ENCODE measurements at regions not wholly inside any gene's neighbourhood (a gene's known extent, or its start where the extent isn't known, plus 50 kb on each side); places are given as distances from the start of the nearest gene placed in this dataset.

DNA sequence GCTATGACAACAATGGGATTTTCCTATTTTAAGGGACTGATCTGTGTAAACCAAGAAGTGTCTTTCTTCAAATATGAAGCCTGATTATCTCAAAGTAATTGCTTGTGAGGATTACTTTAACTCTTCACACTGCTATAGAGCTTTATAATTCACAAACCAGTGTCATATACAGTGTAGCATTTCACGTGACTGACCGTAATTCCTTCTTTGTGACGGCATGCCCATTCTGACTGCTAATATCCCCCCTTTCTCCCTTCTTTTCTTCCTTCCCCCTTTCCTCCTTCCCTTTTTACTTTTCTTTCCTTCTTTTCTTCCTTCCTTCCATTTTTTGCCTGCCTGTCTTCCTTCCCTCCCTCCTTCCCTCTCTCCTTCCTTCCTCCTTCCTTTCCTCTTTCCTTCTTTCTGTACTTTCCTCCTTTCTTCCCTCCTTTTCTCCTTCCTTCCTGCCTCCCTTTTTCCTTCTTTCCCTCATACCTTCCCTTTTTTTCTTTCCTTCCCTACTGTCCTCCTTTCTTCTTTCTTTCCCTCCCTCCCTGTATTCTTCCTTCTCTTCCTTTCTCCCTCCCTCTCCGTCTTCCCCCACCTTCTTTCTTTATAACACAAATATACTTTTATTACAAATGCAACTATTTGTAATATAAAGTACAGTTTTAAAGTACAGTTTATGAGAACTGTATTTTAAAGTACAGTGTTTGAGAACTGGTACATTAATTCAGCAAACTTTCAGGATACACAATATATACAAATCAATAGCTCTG, 75.0 kb upstream of the EXOC2 start:
- no peak for DNase-seq (ENCODE audit: low spot score)
- H3K4me3 ChIP-seq, result no peak overlapping the region
- TF ChIP-seq, protein P1, sequence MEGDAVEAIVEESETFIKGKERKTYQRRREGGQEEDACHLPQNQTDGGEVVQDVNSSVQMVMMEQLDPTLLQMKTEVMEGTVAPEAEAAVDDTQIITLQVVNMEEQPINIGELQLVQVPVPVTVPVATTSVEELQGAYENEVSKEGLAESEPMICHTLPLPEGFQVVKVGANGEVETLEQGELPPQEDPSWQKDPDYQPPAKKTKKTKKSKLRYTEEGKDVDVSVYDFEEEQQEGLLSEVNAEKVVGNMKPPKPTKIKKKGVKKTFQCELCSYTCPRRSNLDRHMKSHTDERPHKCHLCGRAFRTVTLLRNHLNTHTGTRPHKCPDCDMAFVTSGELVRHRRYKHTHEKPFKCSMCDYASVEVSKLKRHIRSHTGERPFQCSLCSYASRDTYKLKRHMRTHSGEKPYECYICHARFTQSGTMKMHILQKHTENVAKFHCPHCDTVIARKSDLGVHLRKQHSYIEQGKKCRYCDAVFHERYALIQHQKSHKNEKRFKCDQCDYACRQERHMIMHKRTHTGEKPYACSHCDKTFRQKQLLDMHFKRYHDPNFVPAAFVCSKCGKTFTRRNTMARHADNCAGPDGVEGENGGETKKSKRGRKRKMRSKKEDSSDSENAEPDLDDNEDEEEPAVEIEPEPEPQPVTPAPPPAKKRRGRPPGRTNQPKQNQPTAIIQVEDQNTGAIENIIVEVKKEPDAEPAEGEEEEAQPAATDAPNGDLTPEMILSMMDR (IDR thresholded peaks at IDR 0.05), result no peak
- H3K27ac ChIP-seq, result no peak overlapping the region

DNA sequence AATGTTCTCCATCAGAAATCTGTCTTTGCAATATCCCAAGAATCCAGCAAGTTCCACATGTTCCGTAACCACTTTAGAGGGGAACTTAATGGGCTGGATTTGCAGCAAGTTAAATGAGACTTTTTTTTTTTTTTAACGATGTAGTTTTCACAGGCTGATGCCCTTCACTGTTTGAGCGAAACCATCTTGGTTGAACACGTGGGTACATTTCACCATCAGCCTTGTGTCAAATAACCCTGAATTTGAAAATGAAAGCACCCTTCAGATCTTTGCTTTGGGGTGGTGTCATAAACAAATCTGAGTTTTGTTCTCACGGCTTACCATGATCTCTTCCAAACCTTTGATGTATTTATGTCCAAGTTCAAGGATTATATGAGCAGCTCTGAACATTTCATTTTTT, 73.7 kb upstream of the EXOC2 start:
- Histone ChIP-seq H3K27ac (no peak overlapping the region), H3K4me3 (no peak overlapping the region)
- TF ChIP-seq, protein P1 (IDR thresholded peaks at IDR 0.05), result no peak
- no peak for DNase-seq (ENCODE audit: low spot score)

DNA sequence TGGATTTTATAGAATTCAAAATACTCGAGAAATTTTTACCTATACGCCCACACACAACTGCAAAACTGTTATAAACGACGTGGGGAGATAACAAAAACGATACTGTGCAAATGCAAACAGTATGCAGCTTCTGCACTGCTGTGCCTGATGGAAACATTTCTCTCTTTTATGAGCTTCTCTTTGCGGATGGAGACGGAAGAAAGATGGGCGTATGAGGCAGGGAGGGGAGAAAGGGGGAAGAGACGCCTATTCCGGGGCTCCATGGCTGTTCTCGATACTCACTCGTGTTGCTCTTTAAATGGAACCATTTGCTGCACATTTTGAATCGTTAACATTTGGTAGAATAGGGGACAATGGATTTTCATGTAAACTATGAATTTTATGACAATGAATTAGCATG, 69.1 kb upstream of the EXOC2 start:
- DNase-seq (ENCODE audit: low spot score), result no peak
- Histone ChIP-seq H3K27ac (no peak overlapping the region), H3K4me3 (no peak overlapping the region)
- TF ChIP-seq, protein P1 (IDR thresholded peaks at IDR 0.05), result no peak

DNA sequence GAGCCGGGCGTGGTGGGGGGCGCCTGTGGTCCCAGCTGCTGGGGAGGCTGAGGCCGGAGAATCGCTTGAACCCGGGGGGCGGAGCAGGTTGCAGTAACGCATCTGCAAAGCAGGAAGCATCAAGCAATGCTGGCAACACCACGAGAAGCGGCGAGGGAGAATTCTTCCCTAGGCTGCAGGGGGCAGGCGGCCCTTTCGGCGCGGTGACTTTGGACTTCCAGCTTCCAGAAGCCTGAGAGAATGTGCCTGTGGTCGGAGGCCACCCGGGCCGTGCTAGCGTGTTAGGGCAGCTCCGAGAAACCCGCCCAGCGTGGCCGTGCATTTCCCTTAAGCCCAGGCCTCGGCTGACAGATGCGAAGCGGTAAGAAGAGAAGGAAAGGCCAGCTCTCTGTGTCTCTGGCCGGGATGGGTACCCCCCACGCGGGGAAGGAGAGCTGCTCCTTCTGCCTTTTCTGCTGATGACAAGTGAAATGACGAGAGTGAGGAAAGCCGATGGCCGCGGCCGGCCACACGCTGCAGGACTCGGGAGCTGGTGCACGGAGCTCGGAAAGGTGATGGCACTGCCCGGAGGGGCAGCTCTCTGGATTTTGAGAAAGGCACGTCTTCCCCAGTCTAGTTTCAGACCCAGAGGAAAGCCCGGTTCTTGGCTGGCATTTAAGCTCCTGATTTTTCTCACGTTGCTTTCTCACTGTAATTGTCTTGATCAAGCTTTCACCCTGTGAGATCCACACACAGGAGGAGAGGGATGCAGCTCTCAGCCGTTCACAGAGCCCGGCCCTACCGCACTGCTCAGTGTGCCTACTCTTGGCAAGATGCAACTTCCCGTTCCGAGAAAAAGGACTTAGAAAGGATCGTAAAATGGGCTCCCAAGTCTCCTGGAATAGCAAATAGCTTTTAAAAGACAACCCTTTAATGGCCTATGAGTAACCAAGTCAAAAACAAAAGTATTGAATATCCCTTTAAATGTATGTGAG, 68.3 kb upstream of the EXOC2 start:
- DNase-seq (ENCODE audit: low spot score), result no peak
- H3K4me3 ChIP-seq, result no peak overlapping the region

DNA sequence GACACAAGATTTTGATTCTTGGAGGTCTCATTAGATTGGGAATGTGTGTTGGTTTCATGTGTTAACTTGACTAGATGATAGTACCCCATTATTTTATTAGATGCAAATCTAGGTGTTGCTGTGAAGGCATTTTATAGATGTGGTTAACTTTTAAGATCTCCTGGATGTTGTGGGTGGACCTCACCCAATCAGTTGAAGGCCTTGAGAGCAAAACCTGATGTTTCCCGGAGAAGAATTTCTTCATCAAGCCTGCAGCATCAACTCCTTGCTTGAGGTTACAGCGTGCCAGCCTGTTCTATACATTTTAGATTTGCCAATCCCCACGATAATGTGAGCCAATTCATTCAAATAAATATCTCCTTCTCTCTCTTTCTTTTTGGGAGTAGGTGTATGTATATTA, 66.8 kb upstream of the EXOC2 start:
- TF ChIP-seq, protein P1 (IDR thresholded peaks at IDR 0.05), result no peak
- DNase-seq (ENCODE audit: low spot score), result no peak
- Histone ChIP-seq H3K4me3 (no peak overlapping the region), H3K27ac (no peak overlapping the region)

More for the DNA sequence above, 68.3 kb upstream of the EXOC2 start:
- TF ChIP-seq, protein P1 (IDR thresholded peaks at IDR 0.05), result no peak
- no peak overlapping the region for H3K27ac ChIP-seq

DNA sequence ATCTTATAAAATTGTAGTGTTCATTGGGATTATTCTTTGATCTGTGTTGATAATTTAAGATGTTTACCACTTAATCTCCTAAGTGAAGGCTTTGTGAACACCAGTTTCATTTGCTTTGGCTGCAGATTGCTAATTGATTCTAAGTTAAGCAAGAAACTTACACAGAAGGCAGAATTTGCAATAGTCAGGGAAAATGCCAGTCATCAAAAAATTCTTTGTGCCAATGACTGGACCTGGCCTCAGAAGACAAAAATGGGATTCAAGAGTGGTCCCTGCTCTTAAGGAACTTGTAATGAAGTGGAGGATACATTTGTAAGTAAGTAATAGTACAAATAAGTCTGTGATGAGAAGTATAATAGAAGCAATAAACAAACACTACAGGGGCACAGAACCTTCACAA, 63.3 kb upstream of the EXOC2 start:
- TF ChIP-seq, protein P1 (IDR thresholded peaks at IDR 0.05), result no peak
- Histone ChIP-seq H3K4me3 (no peak overlapping the region), H3K27ac (no peak overlapping the region)
- no peak for DNase-seq (ENCODE audit: low spot score)
